Activated CD8-positive, alpha-beta memory T cell treated with anti-CD3 and anti-CD28 coated beads for 24 hours (primary cell): ENCODE measurements at regions not wholly inside any gene's neighbourhood (a gene's known extent, or its start where the extent isn't known, plus 50 kb on each side); places are given as distances from the start of the nearest gene placed in this dataset.
A peak's percentile ranks its signal among the peaks of the same experiment; 100 is the strongest.
"Not testable (repeated sequence)": the region's sequence is repeated elsewhere in the genome, so short reads cannot be mapped to it uniquely, and the experiment has no call there.

ENCODE experiments used
- DNase-seq: peaks from one replicate; pipeline ENCODE4 v3.0.0-alpha.2; 2020

- DNase-seq = no peak
Observed at GRCh38 chr3:18725668-18726407, 300.7 kb upstream of the SATB1 start.

GRCh38 chr3:18724456-18724855 lies 299.3 kb upstream of the SATB1 start:
- no peak for DNase-seq

GRCh38 chr3:18723206-18723810 lies 298.2 kb upstream of the SATB1 start:
- DNase-seq = no peak

- DNase-seq = no peak
Observed at GRCh38 chr3:18720543-18720942, 295.4 kb upstream of the SATB1 start.

GRCh38 chr3:18717598-18717997 lies 292.5 kb upstream of the SATB1 start:
- no peak for DNase-seq

GRCh38 chr3:18716821-18717220 lies 291.7 kb upstream of the SATB1 start:
- no peak for DNase-seq

GRCh38 chr3:18716101-18716500 lies 291.0 kb upstream of the SATB1 start:
- DNase-seq = no peak

GRCh38 chr3:18715208-18715607 lies 290.1 kb upstream of the SATB1 start:
- no peak for DNase-seq

GRCh38 chr3:18713577-18713951 lies 288.4 kb upstream of the SATB1 start:
- no peak for DNase-seq

- DNase-seq = peak; percentile 71
Observed at GRCh38 chr3:18712713-18713576, 287.8 kb upstream of the SATB1 start.

GRCh38 chr3:18704326-18704725 lies 279.2 kb upstream of the SATB1 start:
- no peak for DNase-seq

- no peak for DNase-seq
Observed at GRCh38 chr3:18703798-18704197, 278.7 kb upstream of the SATB1 start.

GRCh38 chr3:18693588-18694329 lies 268.6 kb upstream of the SATB1 start:
- not testable (repeated sequence) for DNase-seq

- no peak for DNase-seq
Observed at GRCh38 chr3:18687286-18687685, 262.1 kb upstream of the SATB1 start.

- DNase-seq = no peak
Observed at GRCh38 chr3:18683900-18684299, 258.8 kb upstream of the SATB1 start.

- no peak for DNase-seq
Observed at GRCh38 chr3:18681818-18682345, 256.7 kb upstream of the SATB1 start.

- DNase-seq = no peak
Observed at GRCh38 chr3:18680758-18681157, 255.6 kb upstream of the SATB1 start.

GRCh38 chr3:18679238-18679637 lies 254.1 kb upstream of the SATB1 start:
- DNase-seq = no peak

- no peak for DNase-seq
Observed at GRCh38 chr3:18675197-18675596, 250.1 kb upstream of the SATB1 start.

GRCh38 chr3:18672561-18672960 lies 247.4 kb upstream of the SATB1 start:
- DNase-seq = no peak

GRCh38 chr3:18670759-18671158 lies 245.6 kb upstream of the SATB1 start:
- DNase-seq = no peak

- DNase-seq = no peak
Observed at GRCh38 chr3:18669374-18669773, 244.2 kb upstream of the SATB1 start.

GRCh38 chr3:18667552-18667951 lies 242.4 kb upstream of the SATB1 start:
- DNase-seq = no peak
